Liver (tissue), 2 donors: ENCODE measurements at regions not wholly inside any gene's neighbourhood (a gene's known extent, or its start where the extent isn't known, plus 50 kb on each side); places are given as distances from the start of the nearest gene placed in this dataset.

Experiments used
- CTCF ChIP-seq: fragments of 150-350 bp; IDR thresholded peaks from 2 replicates; pipeline ENCODE4 v1.5.1; 2017; ENCODE audit warnings: improper control_type of control experiment, low read depth, low read length; ENCODE audit not compliant: missing input control
- FOXA1 ChIP-seq: IDR thresholded peaks from 2 replicates; pipeline ENCODE4 v1.6.1; 2016; ENCODE audit warnings: antibody characterized with exemption
- donor health status: healthy.

GRCh38 chr2:52405980-52406379 lies 1361.6 kb upstream of the CHAC2 start:
- TF ChIP-seq CTCF (no peak), FOXA1 (no peak)
